NCI-H524 treated with DMSO at 0.1 percent for 48 hours (cell line): ENCODE measurements at regions not wholly inside any gene's neighbourhood (a gene's known extent, or its start where the extent isn't known, plus 50 kb on each side); places are given as distances from the start of the nearest gene placed in this dataset.
A peak's percentile ranks its signal among the peaks of the same experiment; 100 is the strongest.

Experiments used
- DNase-seq: peaks from one replicate; lab custom pipeline; 2025; lab: John Stamatoyannopoulos, UW

GRCh38 chr5:88144219-88145001, 124.2 kb downstream of the TMEM161B start:
- DNase-seq, result no peak

DNA sequence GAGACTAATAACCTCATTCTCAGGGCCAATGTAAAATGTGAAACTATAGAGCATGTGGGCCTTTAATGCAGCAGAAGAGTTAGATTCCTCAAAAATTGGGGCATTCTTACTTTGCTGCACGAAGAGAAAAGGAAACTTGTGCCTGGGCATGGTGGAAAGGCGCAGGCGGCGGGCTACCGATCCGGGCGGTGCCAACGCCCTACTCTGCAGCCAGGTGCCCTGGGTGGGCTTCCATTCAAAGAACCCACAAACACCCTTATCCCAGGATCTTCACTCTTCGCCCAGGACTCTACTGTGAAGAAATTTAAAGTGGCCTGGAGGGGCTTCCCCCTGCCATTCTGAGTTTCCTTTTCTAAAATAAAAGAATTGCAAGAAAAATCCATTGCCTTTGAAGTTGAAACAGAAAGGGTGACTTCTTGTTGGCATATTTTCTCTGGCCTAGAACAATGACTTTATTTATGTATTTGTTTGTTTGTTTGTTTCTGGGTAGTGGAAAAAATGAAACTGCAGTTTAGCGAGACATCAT, 124.9 kb downstream of the TMEM161B start:
- no peak for DNase-seq

- no peak for DNase-seq
Measured at GRCh38 chr5:88142886-88143692, 125.6 kb downstream of the TMEM161B start.

DNA sequence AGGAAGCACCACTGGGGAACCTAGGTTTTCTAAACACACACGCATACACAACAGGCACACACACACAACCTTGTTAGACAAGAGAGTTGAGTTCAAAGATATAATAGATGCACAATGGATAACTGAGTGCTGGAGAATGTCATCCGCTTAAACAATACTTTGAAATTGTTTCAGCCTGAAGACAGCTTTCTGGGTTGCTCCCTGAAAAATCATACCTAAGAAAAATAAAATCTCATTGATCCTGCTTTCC, 126.1 kb downstream of the TMEM161B start:
- no peak for DNase-seq

GRCh38 chr5:88140856-88141752, 127.5 kb downstream of the TMEM161B start:
- peak; percentile 93 for DNase-seq

GRCh38 chr5:88140396-88140855, 128.2 kb downstream of the TMEM161B start:
- DNase-seq, result no peak

- DNase-seq, result no peak
Measured at GRCh38 chr5:88130211-88130815, 138.3 kb downstream of the TMEM161B start.

GRCh38 chr5:88128813-88129212, 139.8 kb downstream of the TMEM161B start:
- DNase-seq, result no peak

- DNase-seq, result no peak
Measured at GRCh38 chr5:88119535-88120125, 149.0 kb downstream of the TMEM161B start.

GRCh38 chr5:88118179-88118578, 150.5 kb downstream of the TMEM161B start:
- DNase-seq, result no peak

- DNase-seq, result no peak
Measured at GRCh38 chr5:88117546-88117945, 151.1 kb downstream of the TMEM161B start.

GRCh38 chr5:88116396-88116795, 152.2 kb downstream of the TMEM161B start:
- no peak for DNase-seq

DNA sequence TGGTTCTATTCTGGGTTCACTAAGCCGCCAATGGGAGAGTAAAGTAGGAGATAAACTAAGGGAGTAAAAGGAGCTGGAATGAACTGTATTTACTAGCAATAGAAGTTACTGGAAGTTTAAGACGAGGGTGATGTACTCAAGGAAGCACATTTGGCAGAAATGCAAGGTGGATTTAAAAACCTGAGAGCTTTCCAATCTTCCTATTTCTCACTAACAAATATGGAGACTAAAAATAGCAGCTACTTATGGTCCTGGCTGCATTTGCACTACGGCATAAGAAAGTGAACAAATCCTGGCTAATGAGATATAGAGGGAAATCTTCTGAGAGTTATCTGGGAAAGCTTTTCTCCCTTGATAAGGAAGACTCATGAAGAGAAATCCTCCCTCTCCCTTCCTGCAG, 153.4 kb downstream of the TMEM161B start:
- no peak for DNase-seq

DNA sequence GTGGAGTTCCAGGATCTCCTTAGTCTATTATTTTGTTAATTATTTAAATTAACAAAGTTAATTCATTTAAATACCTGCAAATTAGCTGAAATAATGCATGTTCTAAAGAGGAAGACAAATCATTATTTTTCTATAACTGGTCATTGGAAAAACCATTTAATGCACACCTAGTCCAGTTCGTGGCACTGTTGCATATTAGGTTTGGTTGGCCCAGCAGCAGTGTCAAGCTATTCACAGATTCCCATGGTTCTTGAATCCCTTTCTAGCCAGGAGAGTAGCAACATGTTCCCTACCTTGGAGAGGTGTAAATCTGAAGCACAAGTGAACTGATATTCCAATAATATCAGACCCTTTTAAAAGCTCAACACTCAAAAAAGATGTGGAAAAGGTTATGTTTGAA, 155.2 kb downstream of the TMEM161B start:
- no peak for DNase-seq

DNA sequence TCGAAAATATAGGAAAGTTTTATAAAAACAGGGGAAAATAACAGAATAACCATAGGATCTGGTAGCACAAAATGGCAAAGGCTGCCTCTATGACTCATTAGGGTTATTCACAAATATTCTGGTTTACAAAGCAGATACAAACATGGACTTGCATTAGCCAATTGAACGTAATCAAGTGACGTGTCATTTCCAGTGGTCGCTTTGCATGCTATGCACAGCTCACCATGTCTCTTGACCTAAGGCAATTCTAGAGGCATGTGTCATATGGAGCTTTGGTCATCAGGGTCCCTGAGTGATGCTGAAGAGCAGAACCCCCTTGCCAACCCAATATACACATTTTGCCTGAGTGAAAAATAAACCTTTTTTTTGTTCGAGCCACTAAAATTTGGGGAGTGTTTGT, 158.8 kb downstream of the TMEM161B start:
- no peak for DNase-seq

DNA sequence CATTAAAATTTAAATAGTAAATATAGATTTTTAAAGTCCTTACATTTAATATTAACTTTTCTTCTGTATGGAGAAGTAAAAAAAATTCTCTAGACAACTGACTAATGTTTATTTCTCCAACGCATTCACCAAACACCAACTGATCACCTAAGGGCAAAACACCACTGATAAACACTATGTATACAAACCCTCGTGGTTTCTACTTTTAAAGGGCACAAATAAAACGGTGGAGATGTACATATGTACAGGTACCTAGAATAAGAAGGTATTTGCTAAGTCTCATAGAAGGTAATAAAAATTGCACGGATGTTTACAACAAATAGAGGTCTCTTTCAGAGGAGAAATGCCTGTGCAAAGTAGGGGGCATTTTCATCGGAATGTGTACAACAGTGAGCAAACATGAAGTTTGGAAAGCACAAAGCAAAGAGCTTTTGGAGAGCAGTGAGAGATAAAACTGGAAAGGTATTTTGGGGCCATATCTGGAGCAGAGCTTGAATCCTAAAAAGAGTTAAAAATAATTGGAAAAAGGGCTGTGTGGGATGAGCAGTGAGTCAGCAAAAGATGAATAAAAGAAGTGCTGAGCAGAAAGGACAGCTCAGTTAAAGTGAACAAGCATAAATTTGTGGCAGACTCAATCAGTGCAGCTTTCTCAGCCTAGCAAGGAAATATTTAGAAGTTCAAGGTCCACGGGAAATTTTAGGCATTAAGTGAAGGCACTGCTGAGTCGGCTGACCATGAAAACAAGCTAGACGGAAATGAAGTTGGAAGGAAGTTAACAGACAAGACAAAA, 160.0 kb downstream of the TMEM161B start:
- no peak for DNase-seq

GRCh38 chr5:88094906-88095496, 173.6 kb downstream of the TMEM161B start:
- DNase-seq, result no peak

GRCh38 chr5:88094403-88094802, 174.2 kb downstream of the TMEM161B start:
- DNase-seq, result no peak

DNA sequence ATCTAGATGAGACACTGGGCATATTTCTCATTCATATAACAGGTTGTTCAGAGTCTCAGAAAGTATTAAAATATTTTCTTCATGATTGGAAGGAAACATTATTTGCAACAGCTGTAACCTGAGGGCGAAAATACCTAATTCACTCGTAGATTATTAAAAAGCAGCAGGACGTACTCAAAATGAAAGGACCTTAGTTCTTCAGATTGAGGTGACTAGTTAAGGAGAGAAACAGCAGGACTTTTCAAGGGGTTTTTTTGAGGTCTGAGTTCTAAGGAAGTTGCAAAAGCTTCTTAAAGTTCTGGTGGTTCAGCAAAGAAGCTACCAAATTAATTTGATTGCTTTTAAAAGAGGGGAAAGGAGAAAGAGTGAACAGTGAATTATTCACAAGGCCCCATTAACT, 174.9 kb downstream of the TMEM161B start:
- no peak for DNase-seq

GRCh38 chr5:88092958-88093605, 175.6 kb downstream of the TMEM161B start:
- DNase-seq, result no peak
